Activated naive CD4-positive, alpha-beta T cell treated with anti-CD3 and anti-CD28 coated beads, Interleukin-2, amount 10 ng/mL, durations not matched to agents 7 days and 5 days (primary cell): ENCODE measurements at regions not wholly inside any gene's neighbourhood (a gene's known extent, or its start where the extent isn't known, plus 50 kb on each side); places are given as distances from the start of the nearest gene placed in this dataset.
A peak's percentile ranks its signal among the peaks of the same experiment; 100 is the strongest.

Source experiments
- CTCF ChIA-PET: fragments of 350-600 bp; sonication (Branson Sonifier 250); formaldehyde crosslinking; loops from one replicate; lab custom pipeline; 2021; ENCODE audit warnings: antibody characterized with exemption; lab: Charles Lee
- DNase-seq: peaks from one replicate; pipeline ENCODE4 v3.0.0-alpha.2; 2020
- H3K27ac Mint-ChIP-seq: one replicate; pipeline ENCODE4 v1.8.0; 2021; ENCODE audit warnings: mild to moderate bottlenecking, moderate library complexity, mixed read lengths
- H3K27me3 Mint-ChIP-seq: one replicate; pipeline ENCODE4 v1.8.0; 2021; ENCODE audit warnings: mild to moderate bottlenecking, mixed read lengths
- H3K36me3 Mint-ChIP-seq: one replicate; pipeline ENCODE4 v1.8.0; 2021; ENCODE audit warnings: mixed read lengths
- H3K4me1 Mint-ChIP-seq: one replicate; pipeline ENCODE4 v1.8.0; 2021; ENCODE audit warnings: mixed read lengths
- H3K4me3 Mint-ChIP-seq: one replicate; pipeline ENCODE4 v1.8.0; 2021; ENCODE audit warnings: mild to moderate bottlenecking, moderate library complexity, mixed read lengths
- H3K9me3 Mint-ChIP-seq: one replicate; pipeline ENCODE4 v1.8.0; 2021; ENCODE audit warnings: mixed read lengths

DNA sequence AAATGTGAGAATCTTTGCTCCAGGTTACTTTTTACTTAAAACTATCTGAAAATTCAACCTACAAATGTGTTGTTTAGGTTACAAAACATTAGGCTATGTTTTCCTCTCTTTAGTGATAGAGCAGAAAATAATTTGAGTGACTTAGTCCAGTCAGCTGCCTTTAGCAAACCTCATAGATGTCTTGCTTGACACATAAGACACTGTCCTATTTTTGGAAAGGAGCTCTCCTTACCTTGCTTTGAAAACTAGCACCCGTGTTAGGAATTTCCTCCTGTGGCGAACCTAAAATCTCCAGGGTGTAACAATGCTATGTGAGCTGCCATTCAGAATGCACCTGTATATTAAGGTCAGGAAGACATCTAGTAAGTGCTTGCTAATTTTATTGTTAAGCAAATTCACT, 221.2 kb upstream of the CD180 start:
- Mint-ChIP-seq H3K27ac (no peak overlapping the region), H3K4me3 (no peak overlapping the region), H3K27me3 (no peaks in the 10 kb centered on the region), H3K4me1 (peaks cover 13% of the 10 kb centered on the region), H3K9me3 (peaks cover 8% of the 10 kb centered on the region), H3K36me3 (peaks cover 3% of the 10 kb centered on the region)
- CTCF ChIA-PET: no interaction called here
- no peak for DNase-seq

DNA sequence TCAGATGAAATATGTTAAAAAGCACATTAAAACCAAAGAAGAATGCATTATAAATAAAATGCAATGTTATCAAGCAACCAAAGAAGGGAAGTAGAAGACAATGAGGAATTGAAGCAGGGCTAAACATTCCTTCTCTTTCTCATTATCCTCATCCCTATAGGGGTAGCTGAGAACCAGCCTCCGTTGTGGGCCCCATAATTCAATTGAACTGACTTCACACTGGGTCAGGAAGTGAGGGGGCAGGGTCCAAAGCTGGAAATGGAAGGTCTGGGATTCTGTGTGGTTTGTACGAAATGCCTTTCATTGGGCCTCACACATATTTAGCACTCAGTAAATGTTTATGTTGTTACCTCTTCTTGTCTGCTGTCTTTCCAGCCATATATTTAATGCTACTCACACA, 220.4 kb upstream of the CD180 start:
- CTCF ChIA-PET: no interaction called here
- H3K27me3 Mint-ChIP-seq: no peaks in the 10 kb centered on the region
- no peak for DNase-seq
- H3K9me3 Mint-ChIP-seq: peaks cover 7% of the 10 kb centered on the region
- no peak overlapping the region for H3K4me3 Mint-ChIP-seq
- H3K4me1 Mint-ChIP-seq: peaks cover 11% of the 10 kb centered on the region
- H3K27ac Mint-ChIP-seq: no peak overlapping the region
- peaks cover 3% of the 10 kb centered on the region for H3K36me3 Mint-ChIP-seq

DNA sequence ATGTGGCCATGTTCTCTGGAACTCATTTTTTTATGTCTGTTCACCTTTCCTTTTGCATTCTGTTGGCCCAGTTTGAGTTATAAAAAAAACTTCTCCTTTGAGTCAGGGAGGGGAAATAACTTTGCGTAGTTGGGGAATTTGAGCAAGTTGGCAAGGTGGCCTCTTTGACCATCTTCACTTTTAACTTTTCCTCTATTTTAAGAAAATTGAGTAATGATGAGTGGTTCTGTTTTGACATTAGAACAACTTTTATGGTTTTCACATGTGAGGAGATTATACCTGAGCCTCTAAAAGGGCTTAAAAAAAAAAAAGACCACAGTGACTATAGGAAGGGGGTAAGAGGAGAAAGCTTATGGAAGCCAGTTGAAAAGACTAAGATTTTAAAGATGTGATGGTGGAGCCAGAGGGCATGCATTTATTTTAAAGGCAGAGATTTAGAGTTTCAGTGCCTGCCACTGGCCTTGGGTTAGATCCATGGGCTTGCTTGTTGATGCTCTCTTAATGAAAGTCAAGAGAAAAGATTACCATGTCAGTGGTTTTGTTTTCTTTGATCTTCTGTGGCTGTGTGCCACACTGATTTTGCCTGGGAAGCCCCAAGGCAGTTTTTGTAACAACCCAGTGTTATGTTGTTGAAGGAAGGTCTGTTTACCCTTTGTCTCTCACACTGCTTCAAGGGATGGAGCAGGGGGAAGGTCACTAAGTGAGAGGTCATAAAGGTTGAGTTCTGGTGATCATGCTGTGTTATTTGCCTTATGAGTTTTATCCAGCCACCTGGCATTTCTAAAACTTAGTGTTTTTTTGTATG, 219.7 kb upstream of the CD180 start:
- peak; percentile 22 for DNase-seq
- CTCF ChIA-PET: no interaction called here
- H3K27ac Mint-ChIP-seq: no peak overlapping the region
- peaks cover 3% of the 10 kb centered on the region for H3K36me3 Mint-ChIP-seq
- H3K27me3 Mint-ChIP-seq: no peaks in the 10 kb centered on the region
- peaks cover 2% of the 10 kb centered on the region for H3K9me3 Mint-ChIP-seq
- no peak overlapping the region for H3K4me3 Mint-ChIP-seq
- peaks cover 7% of the 10 kb centered on the region for H3K4me1 Mint-ChIP-seq

DNA sequence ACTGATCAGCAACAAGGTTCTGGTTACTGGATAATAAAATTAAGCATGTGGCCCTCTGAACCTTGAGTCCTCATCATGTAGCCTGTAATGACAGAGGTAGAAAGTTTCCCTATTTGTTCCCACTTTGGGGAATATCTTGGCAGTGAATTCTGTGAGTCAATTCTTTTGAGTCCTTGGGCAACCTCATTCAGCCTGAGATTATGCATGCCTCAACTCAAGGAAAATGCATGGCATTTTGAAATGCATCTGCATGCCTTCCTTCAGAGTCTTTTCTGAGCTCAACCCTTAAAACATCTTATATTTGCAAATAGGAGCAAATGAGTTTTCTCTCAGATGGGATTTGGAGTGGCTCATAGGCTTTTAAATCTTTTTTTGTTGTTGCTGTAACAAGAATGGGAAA, 218.1 kb upstream of the CD180 start:
- DNase-seq: no peak
- no peak overlapping the region for H3K4me3 Mint-ChIP-seq
- peaks cover 5% of the 10 kb centered on the region for H3K4me1 Mint-ChIP-seq
- no peak overlapping the region for H3K27ac Mint-ChIP-seq
- H3K9me3 Mint-ChIP-seq: no peaks in the 10 kb centered on the region
- peaks cover 3% of the 10 kb centered on the region for H3K27me3 Mint-ChIP-seq
- CTCF ChIA-PET: no interaction called here
- H3K36me3 Mint-ChIP-seq: no peaks in the 10 kb centered on the region

- Mint-ChIP-seq H3K4me1 (peaks cover 5% of the 10 kb centered on the region), H3K9me3 (no peaks in the 10 kb centered on the region), H3K36me3 (no peaks in the 10 kb centered on the region), H3K4me3 (no peak overlapping the region), H3K27me3 (peaks cover 3% of the 10 kb centered on the region), H3K27ac (no peak overlapping the region)
- no peak for DNase-seq
- CTCF ChIA-PET: no interaction called here
These were observed 217.1 kb upstream of the CD180 start for GRCh38 chr5:67413721-67414120.

DNA sequence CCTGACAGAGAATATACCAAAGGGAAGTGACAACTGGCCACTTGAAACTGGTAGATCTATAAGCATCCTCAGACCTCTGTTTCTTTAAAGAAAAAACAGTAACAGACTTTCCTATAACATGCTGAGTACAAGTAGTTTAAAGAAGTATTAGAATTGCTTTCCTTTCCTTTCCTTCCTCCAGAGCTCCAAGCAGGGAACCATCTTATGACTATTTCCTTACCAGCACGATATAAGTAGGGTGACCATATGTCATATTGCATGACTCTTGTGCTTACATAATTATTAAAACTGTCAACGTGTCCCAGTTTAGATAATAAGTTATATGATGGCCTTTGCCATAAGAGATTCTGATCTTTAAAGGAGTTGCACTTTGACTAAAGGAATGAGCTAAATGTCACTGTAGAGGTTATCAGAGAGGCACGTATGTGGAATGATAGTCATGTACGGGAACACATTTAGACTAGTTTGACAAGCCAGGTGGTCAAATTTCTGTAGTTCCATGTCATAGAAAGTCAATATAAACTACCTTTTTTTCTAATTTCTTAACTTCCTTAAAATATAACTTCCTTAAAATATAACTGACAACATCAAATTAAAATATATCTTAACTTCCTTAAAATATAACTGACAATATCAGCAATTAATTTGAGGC, 212.7 kb upstream of the CD180 start:
- Mint-ChIP-seq H3K27ac (no peak overlapping the region), H3K36me3 (no peaks in the 10 kb centered on the region), H3K4me1 (no peaks in the 10 kb centered on the region), H3K27me3 (peaks cover 3% of the 10 kb centered on the region), H3K4me3 (no peak overlapping the region), H3K9me3 (no peaks in the 10 kb centered on the region)
- DNase-seq: no peak
- CTCF ChIA-PET: no interaction called here

DNA sequence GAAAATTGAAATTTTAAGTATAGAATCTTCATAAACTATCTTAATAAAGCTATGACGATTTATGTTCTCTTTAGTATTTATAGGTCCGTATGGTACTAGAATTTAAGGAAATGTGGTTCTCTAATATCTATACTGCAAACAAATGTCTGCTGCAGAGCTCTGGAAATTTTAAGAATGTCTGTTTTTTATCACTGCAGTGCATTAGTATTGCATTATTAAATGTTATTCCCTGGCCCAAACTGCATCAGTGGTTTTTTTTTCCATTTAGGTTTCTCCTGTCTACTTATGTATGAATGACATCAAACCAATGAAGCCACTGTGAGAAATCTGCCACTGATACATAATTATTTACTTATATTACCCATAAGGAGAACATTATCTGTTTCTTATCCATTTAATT, 211.4 kb upstream of the CD180 start:
- no peak for DNase-seq
- Mint-ChIP-seq H3K27me3 (peaks cover 3% of the 10 kb centered on the region), H3K27ac (no peak overlapping the region), H3K9me3 (no peaks in the 10 kb centered on the region), H3K4me3 (no peak overlapping the region), H3K4me1 (no peaks in the 10 kb centered on the region), H3K36me3 (no peaks in the 10 kb centered on the region)
- CTCF ChIA-PET: no interaction called here

GRCh38 chr5:67405755-67406154, 209.2 kb upstream of the CD180 start:
- Mint-ChIP-seq H3K27me3 (peaks cover 3% of the 10 kb centered on the region), H3K4me3 (no peak overlapping the region), H3K36me3 (no peaks in the 10 kb centered on the region), H3K4me1 (no peaks in the 10 kb centered on the region), H3K27ac (no peak overlapping the region), H3K9me3 (no peaks in the 10 kb centered on the region)
- CTCF ChIA-PET: no interaction called here
- no peak for DNase-seq

GRCh38 chr5:67405101-67405364, 208.4 kb upstream of the CD180 start:
- no peaks in the 10 kb centered on the region for H3K4me1 Mint-ChIP-seq
- no peaks in the 10 kb centered on the region for H3K36me3 Mint-ChIP-seq
- H3K27ac Mint-ChIP-seq: no peak overlapping the region
- CTCF ChIA-PET: no interaction called here
- H3K4me3 Mint-ChIP-seq: no peak overlapping the region
- H3K9me3 Mint-ChIP-seq: no peaks in the 10 kb centered on the region
- DNase-seq: no peak
- H3K27me3 Mint-ChIP-seq: no peaks in the 10 kb centered on the region

- DNase-seq: no peak
- Mint-ChIP-seq H3K9me3 (no peaks in the 10 kb centered on the region), H3K36me3 (no peaks in the 10 kb centered on the region), H3K27ac (no peak overlapping the region), H3K4me3 (no peak overlapping the region), H3K27me3 (no peaks in the 10 kb centered on the region), H3K4me1 (no peaks in the 10 kb centered on the region)
- CTCF ChIA-PET: interaction anchor here (0.5 kb wide), 1 partner anchor 371 kb away, joined by 3 read pairs; no protein-coding TSS in a partner anchor
These were observed 207.9 kb upstream of the CD180 start for GRCh38 chr5:67404256-67405100.

GRCh38 chr5:67402526-67402925, 205.9 kb upstream of the CD180 start:
- CTCF ChIA-PET: no interaction called here
- Mint-ChIP-seq H3K27ac (no peak overlapping the region), H3K4me1 (no peaks in the 10 kb centered on the region), H3K4me3 (no peak overlapping the region), H3K36me3 (no peaks in the 10 kb centered on the region), H3K9me3 (no peaks in the 10 kb centered on the region), H3K27me3 (no peaks in the 10 kb centered on the region)
- no peak for DNase-seq

- CTCF ChIA-PET: no interaction called here
- Mint-ChIP-seq H3K27me3 (no peaks in the 10 kb centered on the region), H3K4me1 (no peaks in the 10 kb centered on the region), H3K27ac (no peak overlapping the region), H3K4me3 (no peak overlapping the region), H3K9me3 (no peaks in the 10 kb centered on the region), H3K36me3 (no peaks in the 10 kb centered on the region)
- no peak for DNase-seq
These were observed 204.6 kb upstream of the CD180 start for GRCh38 chr5:67401172-67401571.

DNA sequence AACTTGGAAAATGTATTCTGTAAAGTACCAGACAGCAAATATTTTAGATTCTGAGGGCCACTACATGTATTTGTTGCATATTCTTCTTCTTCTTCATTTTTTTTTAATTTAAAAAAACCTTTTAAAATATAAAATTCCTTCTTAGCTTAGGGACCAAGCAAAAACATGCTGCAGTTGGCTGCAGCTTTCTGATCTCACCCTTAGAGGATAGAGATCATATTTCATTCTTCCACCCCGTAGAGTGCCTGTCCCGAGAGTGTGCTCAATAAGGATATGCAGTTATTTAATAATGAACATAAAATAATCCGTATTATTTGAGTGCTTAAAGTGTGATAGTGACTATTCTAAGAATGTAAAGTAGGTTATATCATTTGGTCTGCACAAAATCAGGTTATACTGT, 204.2 kb upstream of the CD180 start:
- H3K4me3 Mint-ChIP-seq: no peak overlapping the region
- H3K4me1 Mint-ChIP-seq: no peaks in the 10 kb centered on the region
- no peaks in the 10 kb centered on the region for H3K36me3 Mint-ChIP-seq
- H3K27ac Mint-ChIP-seq: no peak overlapping the region
- no peak for DNase-seq
- H3K27me3 Mint-ChIP-seq: no peaks in the 10 kb centered on the region
- H3K9me3 Mint-ChIP-seq: no peaks in the 10 kb centered on the region
- CTCF ChIA-PET: no interaction called here

DNA sequence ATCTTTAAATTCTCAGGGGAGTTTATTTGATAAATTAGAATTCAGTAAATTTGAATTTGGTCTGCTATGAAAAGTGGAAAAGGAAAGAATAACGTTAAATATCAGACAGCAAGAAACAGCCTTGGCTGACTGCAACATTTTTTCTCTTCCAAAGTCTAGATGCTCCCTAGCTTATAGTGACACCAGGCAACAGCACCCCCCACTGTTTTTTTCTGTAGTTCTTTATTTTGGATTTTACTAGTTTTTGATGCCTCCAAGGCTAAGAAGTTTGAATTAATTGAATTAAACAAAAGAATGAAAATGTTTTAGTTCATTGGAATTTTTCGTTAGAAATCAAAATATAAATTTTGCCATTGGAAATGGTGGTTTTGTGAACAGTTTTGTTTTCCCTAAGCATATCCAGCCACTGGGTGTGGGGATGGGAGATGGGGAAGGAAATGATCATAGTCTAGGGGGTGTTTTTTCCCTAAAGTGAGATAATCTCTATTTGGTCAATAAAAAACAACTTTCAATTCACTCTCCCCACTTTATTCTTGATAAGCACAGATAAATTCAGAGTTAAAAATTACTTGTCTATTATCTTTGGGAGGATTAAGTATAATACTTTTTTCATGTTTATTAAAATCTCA, 199.3 kb upstream of the CD180 start:
- Mint-ChIP-seq H3K27ac (no peak overlapping the region), H3K4me1 (no peaks in the 10 kb centered on the region), H3K9me3 (no peaks in the 10 kb centered on the region), H3K27me3 (no peaks in the 10 kb centered on the region), H3K36me3 (no peaks in the 10 kb centered on the region), H3K4me3 (no peak overlapping the region)
- CTCF ChIA-PET: no interaction called here
- no peak for DNase-seq
